GM12878 (cell line): ENCODE measurements at regions not wholly inside any gene's neighbourhood (a gene's known extent, or its start where the extent isn't known, plus 50 kb on each side); places are given as distances from the start of the nearest gene placed in this dataset.

Experiments used
- BHLHE40 ChIP-seq, 2 experiments: fragments of 450-650 bp in 1 of 2; IDR thresholded peaks; 2 replicates each; pipeline ENCODE4 v1.6.1; 2011 to 2017; ENCODE audit warnings: low read depth in 2 of 2, borderline replicate concordance in 1 of 2, improper control_type of control experiment in 1 of 2, low read length in 1 of 2, mild to moderate bottlenecking in 1 of 2
- EZH2 ChIP-seq: IDR thresholded peaks from 2 replicates; pipeline ENCODE4 v1.6.1; 2012; ENCODE audit warnings: low read depth, mild to moderate bottlenecking, control low read depth, inconsistent platforms, low read length, borderline replicate concordance; ENCODE audit not compliant: control insufficient read depth
- HDAC6 ChIP-seq: fragments of 200-600 bp; sonication (generic); IDR thresholded peaks from one replicate; pipeline ENCODE4 v1.8.0; 2017; ENCODE audit warnings: antibody characterized with exemption; ENCODE audit not compliant: unreplicated experiment
- POLR2AphosphoS5 ChIP-seq: IDR thresholded peaks from 2 replicates; pipeline ENCODE4 v1.6.1; 2011; ENCODE audit warnings: mild to moderate bottlenecking, low read length, inconsistent platforms
- TF ChIP-seq, protein P1 (sequence below): fragments of 450-650 bp; formaldehyde crosslinking; IDR thresholded peaks from 2 replicates; pipeline ENCODE4 v1.5.0; 2022; ENCODE audit warnings: mild to moderate bottlenecking, missing genetic modification characterization
- TF ChIP-seq, protein P2 (sequence below): IDR thresholded peaks from 2 replicates; pipeline ENCODE4 v1.6.1; 2012; ENCODE audit warnings: mild to moderate bottlenecking, low read depth, low read length
- TF ChIP-seq, protein P3 (sequence below), 3 experiments: IDR thresholded peaks in 2 of 3; conservative IDR thresholded peaks in 1 of 3; 2 replicates each; pipeline ENCODE4 v1.5.1; 2011; ENCODE audit warnings: low read depth in 3 of 3, low read length in 3 of 3, mild to moderate bottlenecking in 3 of 3, control low read depth in 2 of 3, moderate library complexity in 2 of 3, inconsistent platforms in 1 of 3, mixed read lengths in 1 of 3; ENCODE audit not compliant: control insufficient read depth in 2 of 3, insufficient read depth in 1 of 3; ENCODE audit errors: extremely low read depth in 1 of 3

DNA sequence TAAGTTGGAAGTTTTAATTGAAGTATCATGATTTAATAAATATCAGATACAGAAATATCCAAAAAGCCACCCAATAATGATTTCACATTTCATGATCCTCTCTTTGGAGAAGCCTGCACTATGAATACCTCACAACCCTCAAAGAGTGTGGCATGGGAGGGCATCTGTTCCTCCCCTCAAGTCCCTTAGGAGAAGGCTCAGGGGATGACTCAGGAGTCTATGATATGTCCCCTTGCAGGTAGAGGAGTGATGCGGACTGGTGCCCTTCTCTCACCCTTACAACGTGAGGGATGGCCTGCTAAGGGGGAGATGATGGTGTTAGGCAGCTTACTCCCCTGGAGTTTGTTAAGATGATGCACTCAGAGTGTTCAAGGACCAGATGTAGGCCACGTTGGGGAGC lies 303.3 kb upstream of the DUSP10 start:
- TF ChIP-seq, protein P1, sequence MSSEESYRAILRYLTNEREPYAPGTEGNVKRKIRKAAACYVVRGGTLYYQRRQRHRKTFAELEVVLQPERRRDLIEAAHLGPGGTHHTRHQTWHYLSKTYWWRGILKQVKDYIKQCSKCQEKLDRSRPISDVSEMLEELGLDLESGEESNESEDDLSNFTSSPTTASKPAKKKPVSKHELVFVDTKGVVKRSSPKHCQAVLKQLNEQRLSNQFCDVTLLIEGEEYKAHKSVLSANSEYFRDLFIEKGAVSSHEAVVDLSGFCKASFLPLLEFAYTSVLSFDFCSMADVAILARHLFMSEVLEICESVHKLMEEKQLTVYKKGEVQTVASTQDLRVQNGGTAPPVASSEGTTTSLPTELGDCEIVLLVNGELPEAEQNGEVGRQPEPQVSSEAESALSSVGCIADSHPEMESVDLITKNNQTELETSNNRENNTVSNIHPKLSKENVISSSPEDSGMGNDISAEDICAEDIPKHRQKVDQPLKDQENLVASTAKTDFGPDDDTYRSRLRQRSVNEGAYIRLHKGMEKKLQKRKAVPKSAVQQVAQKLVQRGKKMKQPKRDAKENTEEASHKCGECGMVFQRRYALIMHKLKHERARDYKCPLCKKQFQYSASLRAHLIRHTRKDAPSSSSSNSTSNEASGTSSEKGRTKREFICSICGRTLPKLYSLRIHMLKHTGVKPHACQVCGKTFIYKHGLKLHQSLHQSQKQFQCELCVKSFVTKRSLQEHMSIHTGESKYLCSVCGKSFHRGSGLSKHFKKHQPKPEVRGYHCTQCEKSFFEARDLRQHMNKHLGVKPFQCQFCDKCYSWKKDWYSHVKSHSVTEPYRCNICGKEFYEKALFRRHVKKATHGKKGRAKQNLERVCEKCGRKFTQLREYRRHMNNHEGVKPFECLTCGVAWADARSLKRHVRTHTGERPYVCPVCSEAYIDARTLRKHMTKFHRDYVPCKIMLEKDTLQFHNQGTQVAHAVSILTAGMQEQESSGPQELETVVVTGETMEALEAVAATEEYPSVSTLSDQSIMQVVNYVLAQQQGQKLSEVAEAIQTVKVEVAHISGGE, result no peak
- TF ChIP-seq, protein P2, sequence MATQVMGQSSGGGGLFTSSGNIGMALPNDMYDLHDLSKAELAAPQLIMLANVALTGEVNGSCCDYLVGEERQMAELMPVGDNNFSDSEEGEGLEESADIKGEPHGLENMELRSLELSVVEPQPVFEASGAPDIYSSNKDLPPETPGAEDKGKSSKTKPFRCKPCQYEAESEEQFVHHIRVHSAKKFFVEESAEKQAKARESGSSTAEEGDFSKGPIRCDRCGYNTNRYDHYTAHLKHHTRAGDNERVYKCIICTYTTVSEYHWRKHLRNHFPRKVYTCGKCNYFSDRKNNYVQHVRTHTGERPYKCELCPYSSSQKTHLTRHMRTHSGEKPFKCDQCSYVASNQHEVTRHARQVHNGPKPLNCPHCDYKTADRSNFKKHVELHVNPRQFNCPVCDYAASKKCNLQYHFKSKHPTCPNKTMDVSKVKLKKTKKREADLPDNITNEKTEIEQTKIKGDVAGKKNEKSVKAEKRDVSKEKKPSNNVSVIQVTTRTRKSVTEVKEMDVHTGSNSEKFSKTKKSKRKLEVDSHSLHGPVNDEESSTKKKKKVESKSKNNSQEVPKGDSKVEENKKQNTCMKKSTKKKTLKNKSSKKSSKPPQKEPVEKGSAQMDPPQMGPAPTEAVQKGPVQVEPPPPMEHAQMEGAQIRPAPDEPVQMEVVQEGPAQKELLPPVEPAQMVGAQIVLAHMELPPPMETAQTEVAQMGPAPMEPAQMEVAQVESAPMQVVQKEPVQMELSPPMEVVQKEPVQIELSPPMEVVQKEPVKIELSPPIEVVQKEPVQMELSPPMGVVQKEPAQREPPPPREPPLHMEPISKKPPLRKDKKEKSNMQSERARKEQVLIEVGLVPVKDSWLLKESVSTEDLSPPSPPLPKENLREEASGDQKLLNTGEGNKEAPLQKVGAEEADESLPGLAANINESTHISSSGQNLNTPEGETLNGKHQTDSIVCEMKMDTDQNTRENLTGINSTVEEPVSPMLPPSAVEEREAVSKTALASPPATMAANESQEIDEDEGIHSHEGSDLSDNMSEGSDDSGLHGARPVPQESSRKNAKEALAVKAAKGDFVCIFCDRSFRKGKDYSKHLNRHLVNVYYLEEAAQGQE, result no peak
- no peak for TF ChIP-seq HDAC6
- TF ChIP-seq EZH2, result no peak
- no peak for TF ChIP-seq BHLHE40 (IDR thresholded peaks at IDR 0.05; ENCODE audit: borderline replicate concordance in 1 of 2, low read depth in 2 of 2, low read length in 1 of 2)
- TF ChIP-seq, protein P3, sequence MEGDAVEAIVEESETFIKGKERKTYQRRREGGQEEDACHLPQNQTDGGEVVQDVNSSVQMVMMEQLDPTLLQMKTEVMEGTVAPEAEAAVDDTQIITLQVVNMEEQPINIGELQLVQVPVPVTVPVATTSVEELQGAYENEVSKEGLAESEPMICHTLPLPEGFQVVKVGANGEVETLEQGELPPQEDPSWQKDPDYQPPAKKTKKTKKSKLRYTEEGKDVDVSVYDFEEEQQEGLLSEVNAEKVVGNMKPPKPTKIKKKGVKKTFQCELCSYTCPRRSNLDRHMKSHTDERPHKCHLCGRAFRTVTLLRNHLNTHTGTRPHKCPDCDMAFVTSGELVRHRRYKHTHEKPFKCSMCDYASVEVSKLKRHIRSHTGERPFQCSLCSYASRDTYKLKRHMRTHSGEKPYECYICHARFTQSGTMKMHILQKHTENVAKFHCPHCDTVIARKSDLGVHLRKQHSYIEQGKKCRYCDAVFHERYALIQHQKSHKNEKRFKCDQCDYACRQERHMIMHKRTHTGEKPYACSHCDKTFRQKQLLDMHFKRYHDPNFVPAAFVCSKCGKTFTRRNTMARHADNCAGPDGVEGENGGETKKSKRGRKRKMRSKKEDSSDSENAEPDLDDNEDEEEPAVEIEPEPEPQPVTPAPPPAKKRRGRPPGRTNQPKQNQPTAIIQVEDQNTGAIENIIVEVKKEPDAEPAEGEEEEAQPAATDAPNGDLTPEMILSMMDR (IDR thresholded peaks at IDR 0.05 in 2 of 3, conservative IDR thresholded peaks at IDR 0.05 in 1 of 3; ENCODE audit: control insufficient read depth in 2 of 3, extremely low read depth in 1 of 3, insufficient read depth in 1 of 3, low read depth in 3 of 3, low read length in 3 of 3), result no peak
- no peak for TF ChIP-seq POLR2AphosphoS5
